Muscle layer of colon (tissue), 2 donors: ENCODE measurements at regions not wholly inside any gene's neighbourhood (a gene's known extent, or its start where the extent isn't known, plus 50 kb on each side); places are given as distances from the start of the nearest gene placed in this dataset.

Experiments used
- H3K27ac ChIP-seq: one replicate; pipeline ENCODE4 v1.7.0; 2013; ENCODE audit warnings: low read depth, mild to moderate bottlenecking, low read length, moderate library complexity
- H3K27me3 ChIP-seq, 2 donors: one replicate each; pipeline ENCODE4 v1.7.0; 2013; ENCODE audit warnings: low read length in 2 of 2, mild to moderate bottlenecking in 2 of 2; ENCODE audit not compliant: insufficient read depth in 2 of 2, control insufficient read depth in 1 of 2
- H3K36me3 ChIP-seq: one replicate; pipeline ENCODE4 v1.7.0; 2013; ENCODE audit warnings: mild to moderate bottlenecking, low read length; ENCODE audit not compliant: insufficient read depth
- H3K4me1 ChIP-seq: one replicate; pipeline ENCODE4 v1.7.0; 2013; ENCODE audit warnings: mild to moderate bottlenecking, low read length; ENCODE audit not compliant: insufficient read depth
- H3K4me3 ChIP-seq, 2 donors: one replicate each; pipeline ENCODE4 v1.7.0; 2013; ENCODE audit warnings: low read length in 2 of 2, low read depth in 1 of 2, mild to moderate bottlenecking in 1 of 2, moderate library complexity in 1 of 2
- H3K9ac ChIP-seq: one replicate; pipeline ENCODE4 v1.7.0; 2013; ENCODE audit warnings: low read length
- H3K9me3 ChIP-seq: one replicate; pipeline ENCODE4 v1.7.0; 2013; ENCODE audit warnings: mild to moderate bottlenecking, low read length
- donor health status: abdominal sarcoma.
- donor health status: Adenocarcinoma of cecum.

DNA sequence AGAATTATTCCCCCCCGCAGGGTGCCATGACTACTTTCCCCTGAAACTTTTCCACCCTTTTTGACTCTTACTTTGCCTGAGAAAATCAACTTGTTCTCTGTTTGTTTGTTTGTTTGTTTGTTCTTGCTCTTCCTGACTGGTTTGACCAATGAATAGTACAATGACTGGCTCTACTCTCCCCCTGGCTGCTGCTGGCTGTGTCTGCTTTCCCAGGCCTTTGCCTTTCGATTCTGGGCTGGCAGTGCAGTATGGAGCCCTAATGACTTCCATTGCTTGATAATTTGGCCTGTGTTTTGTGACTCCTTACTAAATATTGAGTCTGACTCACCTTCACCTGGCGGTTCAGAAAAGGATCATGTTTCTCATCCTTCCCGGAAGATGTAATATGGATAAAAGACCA, 241.1 kb downstream of the TMEM182 start:
- Histone ChIP-seq H3K9me3 (no peaks in the 10 kb centered on the region), H3K36me3 (no peaks in the 10 kb centered on the region), H3K27ac (no peak overlapping the region), H3K27me3 (no peaks in the 10 kb centered on the region), H3K9ac (no peak overlapping the region), H3K4me3 (no peak overlapping the region), H3K4me1 (no peaks in the 10 kb centered on the region)

DNA sequence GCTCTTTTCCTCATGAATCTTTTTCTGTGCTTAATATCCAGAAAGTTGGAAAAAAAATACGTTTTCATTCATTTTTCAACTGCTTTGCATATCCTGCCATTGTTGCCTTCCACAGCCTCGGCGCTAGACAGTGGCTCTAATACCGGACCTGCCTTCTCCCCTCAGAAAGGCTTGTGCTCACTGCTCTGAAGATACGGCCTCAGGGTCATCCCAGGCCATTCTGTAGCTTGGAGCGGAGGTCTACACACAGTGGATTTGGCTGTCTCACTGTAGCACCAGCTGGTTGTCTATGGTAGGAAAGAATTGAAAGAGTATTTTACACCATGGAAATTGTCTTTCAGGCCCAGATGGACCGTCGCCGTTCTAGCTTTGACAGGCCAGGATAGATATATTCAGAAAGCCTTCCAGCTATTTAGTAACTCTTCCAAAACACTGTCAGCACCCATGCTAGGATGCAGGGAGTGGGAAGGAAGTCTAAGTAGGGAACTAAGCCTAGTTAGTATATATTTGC, 242.0 kb downstream of the TMEM182 start:
- no peak overlapping the region for H3K9ac ChIP-seq
- no peaks in the 10 kb centered on the region for H3K27me3 ChIP-seq
- no peaks in the 10 kb centered on the region for H3K4me1 ChIP-seq
- no peak overlapping the region for H3K27ac ChIP-seq
- H3K36me3 ChIP-seq = no peaks in the 10 kb centered on the region
- no peaks in the 10 kb centered on the region for H3K9me3 ChIP-seq
- H3K4me3 ChIP-seq = no peak overlapping the region

DNA sequence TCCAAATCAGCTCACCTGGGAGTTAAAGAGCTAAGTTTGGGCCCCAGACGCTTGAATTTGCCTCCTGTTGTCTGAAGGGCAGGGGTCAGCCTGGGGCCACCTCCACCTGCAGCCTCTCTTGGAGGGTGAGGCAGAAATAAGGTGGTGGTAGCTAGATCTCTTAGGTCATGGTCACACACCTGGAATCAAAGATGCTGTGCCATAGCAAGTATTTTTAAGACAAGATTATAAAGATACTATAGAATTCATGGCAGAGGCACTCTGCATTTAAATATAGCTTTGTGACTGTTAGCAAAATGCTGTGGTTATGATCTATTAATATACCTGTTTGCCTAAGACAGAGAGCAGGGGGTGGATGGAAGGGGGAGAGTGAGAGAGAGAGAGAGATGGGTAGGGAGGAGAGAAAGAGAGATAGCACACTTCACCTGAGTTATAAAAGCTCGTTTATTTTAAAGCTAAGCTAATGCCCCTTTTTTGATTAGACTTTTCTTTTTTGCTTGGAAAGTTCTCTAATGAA, 242.7 kb downstream of the TMEM182 start:
- H3K4me1 ChIP-seq = no peaks in the 10 kb centered on the region
- no peaks in the 10 kb centered on the region for H3K9me3 ChIP-seq
- no peaks in the 10 kb centered on the region for H3K36me3 ChIP-seq
- H3K9ac ChIP-seq = no peak overlapping the region
- no peak overlapping the region for H3K4me3 ChIP-seq
- no peaks in the 10 kb centered on the region for H3K27me3 ChIP-seq
- H3K27ac ChIP-seq = no peak overlapping the region

DNA sequence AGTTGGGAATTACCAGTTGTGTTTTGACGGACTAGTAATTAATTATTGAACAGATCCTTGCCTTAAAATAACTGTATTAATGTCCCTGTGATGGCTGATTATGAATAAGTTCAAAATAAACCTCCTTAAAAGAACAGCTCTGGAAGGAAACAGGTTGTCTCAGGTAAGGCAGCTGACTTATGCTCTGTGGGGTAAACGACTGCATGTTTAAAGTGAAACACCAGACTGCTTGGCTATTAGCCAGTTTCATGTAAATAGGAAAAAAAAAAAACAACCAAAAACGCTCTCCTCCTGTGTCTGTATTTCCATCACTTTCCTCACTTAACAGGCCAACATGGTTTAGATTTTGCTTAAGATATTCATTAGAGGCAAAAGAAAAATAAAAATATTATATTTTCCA, 243.6 kb downstream of the TMEM182 start:
- no peak overlapping the region for H3K27ac ChIP-seq
- H3K4me1 ChIP-seq = no peaks in the 10 kb centered on the region
- H3K36me3 ChIP-seq = no peaks in the 10 kb centered on the region
- H3K27me3 ChIP-seq = no peaks in the 10 kb centered on the region
- no peak overlapping the region for H3K9ac ChIP-seq
- no peak overlapping the region for H3K4me3 ChIP-seq
- H3K9me3 ChIP-seq = no peaks in the 10 kb centered on the region

DNA sequence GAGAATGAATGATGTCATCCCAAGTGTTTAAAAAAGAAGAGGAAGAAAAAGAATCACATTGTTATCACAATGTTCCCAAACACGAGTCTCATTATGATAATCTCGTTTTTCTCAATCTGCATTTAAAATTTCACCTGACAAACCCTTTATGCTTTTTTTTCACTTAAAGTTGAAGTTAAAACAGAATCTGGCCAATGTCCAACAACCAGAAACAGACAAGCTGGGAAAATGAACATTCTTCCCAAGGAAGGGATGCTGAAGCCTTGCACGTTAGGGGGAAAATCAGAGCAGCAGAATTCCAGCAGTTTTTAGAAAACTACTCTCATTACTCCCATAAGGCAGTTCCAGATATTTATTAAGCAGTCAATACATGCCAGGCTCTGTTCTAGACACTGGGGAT, 245.3 kb downstream of the TMEM182 start:
- no peak overlapping the region for H3K4me3 ChIP-seq
- no peak overlapping the region for H3K9ac ChIP-seq
- no peaks in the 10 kb centered on the region for H3K4me1 ChIP-seq
- no peak overlapping the region for H3K27ac ChIP-seq
- H3K36me3 ChIP-seq = no peaks in the 10 kb centered on the region
- H3K27me3 ChIP-seq = no peaks in the 10 kb centered on the region
- H3K9me3 ChIP-seq = no peaks in the 10 kb centered on the region

DNA sequence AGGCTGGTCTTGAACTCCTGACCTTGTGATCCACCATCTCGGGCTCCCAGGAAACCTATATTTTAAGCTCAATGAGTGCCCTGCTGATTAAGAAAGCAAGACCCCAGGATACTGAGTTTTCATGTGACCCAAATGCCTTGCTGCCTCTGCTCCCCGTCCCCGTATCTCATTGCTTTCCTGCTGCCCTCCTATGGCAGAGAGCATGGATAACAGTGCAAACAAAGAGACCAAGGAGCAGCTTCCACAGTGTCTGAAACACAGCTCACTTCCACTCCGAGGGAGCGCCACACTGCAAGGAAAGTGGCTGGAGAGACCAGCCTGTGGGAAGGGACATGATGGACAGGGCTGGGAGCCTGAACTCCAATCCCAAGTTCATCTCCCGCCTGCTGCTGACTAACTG, 246.8 kb downstream of the TMEM182 start:
- Histone ChIP-seq H3K4me3 (no peak overlapping the region), H3K27me3 (no peaks in the 10 kb centered on the region), H3K4me1 (no peaks in the 10 kb centered on the region), H3K36me3 (no peaks in the 10 kb centered on the region), H3K9ac (no peak overlapping the region), H3K27ac (no peak overlapping the region), H3K9me3 (no peaks in the 10 kb centered on the region)

DNA sequence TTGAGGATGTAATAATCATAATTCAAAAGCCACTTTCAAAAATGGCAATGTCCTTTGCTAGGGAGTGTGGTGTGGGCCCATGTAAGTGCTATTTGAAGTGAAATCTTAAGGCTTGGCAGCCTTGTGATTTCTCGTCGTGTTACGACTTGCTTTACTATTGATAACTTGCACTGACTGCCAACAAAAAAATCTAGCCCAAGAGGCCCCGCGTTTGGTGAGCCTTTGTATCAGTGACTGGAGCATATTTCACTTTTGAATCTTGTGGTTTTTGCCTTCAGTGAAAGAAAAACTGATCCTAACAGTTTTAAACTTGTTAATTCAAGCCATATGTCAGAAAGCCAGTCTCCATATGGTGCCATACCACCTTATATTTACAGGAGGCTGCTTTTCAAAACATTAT, 248.0 kb downstream of the TMEM182 start:
- H3K4me3 ChIP-seq = no peak overlapping the region
- no peak overlapping the region for H3K9ac ChIP-seq
- H3K27ac ChIP-seq = no peak overlapping the region
- H3K4me1 ChIP-seq = no peaks in the 10 kb centered on the region
- H3K36me3 ChIP-seq = no peaks in the 10 kb centered on the region
- H3K27me3 ChIP-seq = no peaks in the 10 kb centered on the region
- no peaks in the 10 kb centered on the region for H3K9me3 ChIP-seq

DNA sequence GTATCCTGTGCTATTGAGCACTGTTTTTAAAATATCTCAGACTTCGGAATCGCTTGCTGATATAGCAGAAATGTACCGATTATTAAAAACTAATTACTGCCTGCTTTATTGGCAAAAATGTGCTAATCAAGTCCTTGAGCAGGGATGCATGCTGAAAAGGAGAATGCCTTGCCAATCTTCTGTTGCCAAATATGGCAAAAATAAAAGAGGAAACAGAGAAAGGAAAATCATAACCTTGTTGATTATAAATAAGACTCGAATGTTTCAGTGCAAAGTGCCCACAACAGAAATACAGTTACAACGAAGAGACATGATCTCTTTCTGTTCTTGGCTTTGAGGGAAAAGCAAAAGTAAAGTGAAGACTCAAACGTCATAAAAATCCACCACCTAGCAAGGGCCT, 248.5 kb downstream of the TMEM182 start:
- Histone ChIP-seq H3K4me3 (no peak overlapping the region), H3K27ac (no peak overlapping the region), H3K4me1 (no peaks in the 10 kb centered on the region), H3K27me3 (no peaks in the 10 kb centered on the region), H3K9ac (no peak overlapping the region), H3K9me3 (no peaks in the 10 kb centered on the region), H3K36me3 (no peaks in the 10 kb centered on the region)

DNA sequence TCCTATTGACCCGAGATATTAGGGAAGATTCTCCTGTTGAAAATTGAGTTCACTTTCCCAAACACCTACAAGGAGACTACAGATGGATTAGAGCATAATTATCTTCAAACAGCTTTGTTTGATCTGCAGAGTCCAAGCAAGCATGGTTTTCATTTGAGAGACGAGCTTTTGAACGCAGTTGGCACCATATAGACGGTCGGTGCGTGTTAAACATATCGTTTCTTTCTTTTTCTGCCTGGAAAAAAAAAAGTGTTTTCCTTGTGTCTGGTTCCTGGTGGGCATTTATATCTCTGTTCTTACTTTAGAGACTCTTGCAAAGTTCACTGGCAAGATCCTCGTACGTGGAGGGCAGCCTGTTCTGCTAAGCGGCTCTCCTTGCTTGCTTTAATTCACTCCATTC, 248.9 kb downstream of the TMEM182 start:
- no peaks in the 10 kb centered on the region for H3K9me3 ChIP-seq
- no peak overlapping the region for H3K27ac ChIP-seq
- no peaks in the 10 kb centered on the region for H3K4me1 ChIP-seq
- H3K9ac ChIP-seq = no peak overlapping the region
- no peaks in the 10 kb centered on the region for H3K36me3 ChIP-seq
- H3K4me3 ChIP-seq = no peak overlapping the region
- no peaks in the 10 kb centered on the region for H3K27me3 ChIP-seq

DNA sequence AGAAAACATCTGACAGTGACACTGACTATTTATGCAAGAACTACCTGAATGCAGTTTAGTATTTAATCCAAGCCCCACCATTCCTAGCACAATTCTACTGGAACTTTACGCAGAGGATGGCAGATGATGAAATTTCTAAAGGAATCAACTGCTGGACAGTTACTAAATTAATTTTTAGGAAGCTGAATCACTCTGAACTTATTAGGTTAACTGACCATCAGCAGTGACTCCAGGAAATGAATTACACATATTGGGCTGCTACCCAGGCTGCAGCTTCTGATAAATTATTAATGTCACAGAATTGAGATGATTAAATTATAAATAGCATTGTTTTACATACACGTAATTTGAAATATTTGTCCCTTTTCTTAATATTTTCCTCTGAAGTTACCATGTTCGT, 250.8 kb downstream of the TMEM182 start:
- Histone ChIP-seq H3K27me3 (no peaks in the 10 kb centered on the region), H3K4me1 (no peaks in the 10 kb centered on the region), H3K4me3 (no peak overlapping the region), H3K9me3 (no peaks in the 10 kb centered on the region), H3K27ac (no peak overlapping the region), H3K36me3 (no peaks in the 10 kb centered on the region), H3K9ac (no peak overlapping the region)

DNA sequence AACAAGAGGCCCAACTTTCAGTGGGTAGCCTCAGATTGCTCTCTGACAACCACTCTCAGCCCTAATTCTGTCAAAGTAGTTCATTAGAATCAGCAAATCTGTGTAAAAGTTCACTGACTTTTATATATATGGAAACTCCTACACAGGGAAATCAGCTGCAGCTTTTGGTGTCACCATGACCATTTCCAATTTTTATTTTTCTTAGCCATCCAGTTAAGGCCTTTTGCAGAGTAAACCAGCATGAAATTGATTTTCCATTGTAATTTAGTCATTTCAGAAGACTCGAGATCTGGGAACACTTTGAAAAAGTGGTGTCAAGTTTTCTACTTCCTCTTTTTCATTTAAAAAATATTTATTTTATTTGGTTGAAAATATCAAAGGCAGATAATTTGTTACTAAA, 263.2 kb downstream of the TMEM182 start:
- Histone ChIP-seq H3K27ac (no peak overlapping the region), H3K9ac (no peak overlapping the region), H3K4me3 (no peak overlapping the region), H3K36me3 (no peaks in the 10 kb centered on the region), H3K4me1 (no peaks in the 10 kb centered on the region), H3K27me3 (no peaks in the 10 kb centered on the region), H3K9me3 (no peaks in the 10 kb centered on the region)

DNA sequence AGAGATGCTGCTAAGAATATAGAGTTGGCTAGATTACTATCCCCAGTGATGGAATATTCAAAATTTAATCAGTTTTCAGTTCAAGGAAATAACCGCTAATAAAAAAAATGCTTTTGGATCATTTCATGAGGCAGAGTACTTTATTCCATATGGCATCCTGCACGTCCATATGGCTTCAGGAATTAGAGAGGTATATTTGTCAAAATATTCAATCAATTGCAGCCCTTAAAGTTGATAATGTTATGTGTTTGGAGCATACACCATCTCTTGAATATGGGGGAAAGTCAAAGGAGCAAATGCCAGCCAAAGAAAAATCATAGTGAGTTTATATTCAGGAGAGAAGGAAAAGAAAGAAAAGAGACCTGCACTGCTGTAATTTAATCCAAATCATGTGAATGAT, 266.4 kb downstream of the TMEM182 start:
- no peaks in the 10 kb centered on the region for H3K36me3 ChIP-seq
- H3K4me1 ChIP-seq = no peaks in the 10 kb centered on the region
- no peak overlapping the region for H3K4me3 ChIP-seq
- no peak overlapping the region for H3K27ac ChIP-seq
- no peaks in the 10 kb centered on the region for H3K27me3 ChIP-seq
- H3K9ac ChIP-seq = no peak overlapping the region
- no peaks in the 10 kb centered on the region for H3K9me3 ChIP-seq
